GM19397 (cell line): ENCODE measurements at regions not wholly inside any gene's neighbourhood (a gene's known extent, or its start where the extent isn't known, plus 50 kb on each side); places are given as distances from the start of the nearest gene placed in this dataset.

Experiments
- ATAC-seq: cut with Tn5 transposase; IDR thresholded peaks from one replicate; pipeline ENCODE4 v1.9.1; 2021; ENCODE audit warnings: mild to moderate bottlenecking, moderate library complexity; ENCODE audit not compliant: unreplicated experiment

DNA sequence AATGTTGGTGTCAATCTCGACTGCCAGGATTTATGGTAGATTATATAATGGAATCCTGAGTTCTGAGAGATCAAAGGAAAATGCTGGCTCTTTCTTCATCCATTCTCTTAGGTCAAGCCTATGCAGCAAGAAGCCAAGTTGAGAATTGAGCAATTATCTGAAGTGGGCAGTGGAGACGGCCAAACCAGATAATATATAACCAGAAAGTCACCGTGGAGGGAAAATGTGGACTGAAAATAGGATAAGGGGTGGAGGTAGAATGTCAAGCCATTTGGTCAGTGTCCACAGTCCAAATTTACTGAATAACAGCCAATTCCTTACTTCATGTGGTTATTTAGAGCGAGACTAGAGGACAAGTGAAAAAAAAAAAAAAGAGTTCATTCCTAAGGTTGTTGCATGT is 107.8 kb upstream of the ESR1 start:
- ATAC-seq = no peak

- peak; percentile 62 for ATAC-seq
Measured at GRCh38 chr6:151701911-151702562, 105.4 kb upstream of the ESR1 start.

DNA sequence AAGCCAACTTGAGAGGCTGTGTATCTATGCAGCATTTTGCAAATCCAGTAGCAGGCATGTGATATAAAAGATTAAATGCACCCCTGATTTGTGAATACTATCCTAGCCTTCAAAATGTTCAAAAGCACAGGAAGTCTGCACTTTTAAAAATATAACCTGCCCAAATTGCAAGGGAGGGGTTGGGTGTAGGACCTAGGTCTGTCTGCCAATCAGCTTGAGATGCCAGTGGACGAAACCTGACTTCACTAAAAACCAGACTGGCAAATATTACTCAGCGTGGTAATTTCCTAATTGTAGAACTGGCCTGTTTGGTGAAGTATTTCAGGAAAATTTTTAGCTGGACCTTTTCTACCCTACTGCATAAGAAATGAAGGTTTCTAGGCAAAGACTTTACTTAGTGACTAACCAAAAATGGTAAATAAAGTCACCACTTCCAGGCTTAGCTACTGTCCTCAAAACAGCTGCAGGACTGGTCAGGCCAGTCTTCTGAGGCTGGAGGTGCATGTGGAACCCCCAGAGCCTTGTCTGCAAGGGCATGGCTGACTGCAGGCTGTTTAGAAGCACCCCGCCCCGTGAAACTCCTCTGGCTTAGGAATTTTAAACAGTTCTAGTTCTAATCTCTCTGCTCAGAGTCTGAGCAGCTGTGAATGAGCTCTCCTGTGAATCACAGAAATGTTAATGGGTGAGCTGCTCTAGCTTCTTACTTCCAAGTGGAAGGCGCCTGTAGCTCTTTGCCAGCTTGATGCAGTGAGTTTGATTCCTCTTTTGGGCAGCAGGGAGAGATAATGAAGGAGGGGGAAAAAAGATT is 104.4 kb upstream of the ESR1 start:
- ATAC-seq = peak; percentile 45

- ATAC-seq = no peak
Measured at GRCh38 chr6:151704383-151704782, 103.1 kb upstream of the ESR1 start.

GRCh38 chr6:151705993-151706733 is 101.3 kb upstream of the ESR1 start:
- no peak for ATAC-seq

DNA sequence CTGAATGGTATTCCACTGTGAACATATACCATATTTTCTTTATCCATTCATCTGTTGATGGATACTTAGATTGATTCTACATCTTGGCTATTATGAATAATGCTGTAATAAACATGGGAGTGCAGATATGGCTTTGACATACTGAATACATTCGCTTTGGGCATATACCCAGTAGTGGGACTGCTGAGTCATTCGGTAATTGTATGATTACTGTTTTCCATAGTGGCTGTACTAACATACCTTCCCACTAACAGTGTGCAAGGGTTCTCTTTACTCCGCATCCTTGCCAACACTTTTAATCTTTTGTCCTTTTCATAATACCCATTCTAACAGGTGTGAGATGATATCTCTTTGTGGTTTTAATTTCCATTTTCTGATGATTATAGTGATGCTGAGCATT is 98.2 kb upstream of the ESR1 start:
- no peak for ATAC-seq

- no peak for ATAC-seq
Measured at GRCh38 chr6:151716526-151716932, 91.0 kb upstream of the ESR1 start.

DNA sequence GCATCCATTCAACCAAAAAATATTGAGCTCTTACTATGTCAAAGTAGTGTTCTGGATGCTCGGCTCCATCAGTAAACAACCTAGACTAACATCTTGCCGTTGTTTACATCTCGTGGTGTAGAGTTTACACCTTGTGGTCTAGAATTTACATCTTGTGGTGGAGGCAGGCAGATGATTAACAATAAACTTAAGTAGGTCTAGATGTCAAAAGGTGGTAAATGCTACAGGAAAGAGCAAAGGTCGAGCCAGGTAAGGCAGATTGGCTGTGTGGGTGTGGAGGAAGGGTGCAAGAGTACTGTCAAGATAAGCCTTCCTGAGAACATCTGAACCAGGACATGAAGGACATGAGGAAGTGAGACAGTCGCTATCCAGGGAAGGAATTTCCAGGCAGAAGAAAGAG is 88.4 kb upstream of the ESR1 start:
- ATAC-seq = no peak

DNA sequence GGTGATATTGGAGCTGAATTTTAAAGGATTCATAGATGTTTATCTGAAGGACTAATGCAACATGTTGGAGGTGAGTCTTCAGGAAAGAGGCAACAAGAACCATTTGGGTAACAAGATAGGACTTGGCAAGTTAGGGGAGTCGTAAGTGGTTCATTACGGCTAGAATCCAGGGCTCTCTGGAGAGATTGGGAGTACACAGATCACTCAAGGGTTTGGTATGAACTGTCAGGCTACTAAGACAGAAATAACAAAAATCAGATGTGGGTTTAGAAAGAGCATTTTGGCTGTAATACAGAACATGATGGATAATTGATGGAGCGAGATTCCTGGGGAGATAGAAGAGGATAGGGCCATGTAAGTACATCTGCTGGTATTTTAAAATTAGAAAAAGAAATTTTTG is 86.3 kb upstream of the ESR1 start:
- no peak for ATAC-seq

DNA sequence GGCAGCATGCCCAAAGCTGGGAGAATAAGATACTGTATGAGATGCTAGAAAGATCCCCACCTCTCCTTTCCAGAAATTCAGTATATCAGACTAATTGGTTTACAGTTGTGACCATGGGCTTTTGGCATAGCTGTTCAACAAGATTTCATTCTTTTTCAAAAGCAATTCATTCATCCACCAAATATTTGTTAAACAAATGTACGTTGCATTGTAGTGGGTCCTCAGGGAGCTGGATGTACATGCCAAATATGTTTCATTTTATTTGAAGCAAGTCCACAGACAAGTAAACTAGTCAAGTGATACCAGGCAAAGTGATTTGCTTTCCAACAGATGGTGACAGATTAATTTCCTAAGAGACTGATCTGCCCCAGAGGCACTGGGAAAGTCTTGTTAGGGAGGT is 85.8 kb upstream of the ESR1 start:
- no peak for ATAC-seq

- no peak for ATAC-seq
Measured at GRCh38 chr6:151722342-151722741, 85.1 kb upstream of the ESR1 start.

DNA sequence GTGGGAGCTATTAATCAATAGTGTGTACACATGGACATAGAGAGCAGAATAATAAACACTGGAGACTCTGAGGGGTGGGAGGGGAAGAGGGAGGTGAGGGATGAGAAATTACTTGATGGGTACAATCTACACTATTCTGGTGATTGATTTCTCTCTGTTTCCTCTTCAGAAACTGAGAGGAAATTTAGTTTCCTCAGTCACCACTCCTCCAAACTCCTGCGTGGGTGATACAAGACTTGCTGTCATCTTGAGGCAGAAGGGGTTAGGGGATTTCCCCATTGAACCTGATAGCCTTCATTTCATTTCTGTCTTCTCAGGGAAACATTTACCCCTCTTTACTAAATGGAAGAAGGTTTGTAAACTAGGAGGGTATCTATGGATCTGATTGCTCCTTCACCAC is 84.3 kb upstream of the ESR1 start:
- no peak for ATAC-seq

- no peak for ATAC-seq
Measured at GRCh38 chr6:151729829-151730495, 77.5 kb upstream of the ESR1 start.

DNA sequence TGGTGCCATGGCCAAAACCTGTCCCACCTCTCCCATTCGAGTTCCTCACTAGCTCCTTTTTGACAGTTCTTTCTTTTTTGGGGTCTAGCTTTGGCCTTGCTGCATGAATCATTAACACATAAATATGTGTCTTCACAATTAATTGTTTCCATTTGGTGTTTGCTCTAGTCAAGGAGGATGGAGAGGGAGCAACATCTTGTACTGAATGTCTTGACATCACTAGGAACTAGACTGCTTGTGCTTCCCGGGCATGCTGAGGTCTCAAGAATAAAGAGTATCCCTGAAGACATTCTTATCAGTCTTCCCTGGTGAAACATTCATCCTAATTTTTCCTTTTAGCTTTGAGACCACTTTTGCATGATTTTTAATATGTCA is 77.0 kb upstream of the ESR1 start:
- ATAC-seq = no peak

- no peak for ATAC-seq
Measured at GRCh38 chr6:151731313-151731712, 76.2 kb upstream of the ESR1 start.

DNA sequence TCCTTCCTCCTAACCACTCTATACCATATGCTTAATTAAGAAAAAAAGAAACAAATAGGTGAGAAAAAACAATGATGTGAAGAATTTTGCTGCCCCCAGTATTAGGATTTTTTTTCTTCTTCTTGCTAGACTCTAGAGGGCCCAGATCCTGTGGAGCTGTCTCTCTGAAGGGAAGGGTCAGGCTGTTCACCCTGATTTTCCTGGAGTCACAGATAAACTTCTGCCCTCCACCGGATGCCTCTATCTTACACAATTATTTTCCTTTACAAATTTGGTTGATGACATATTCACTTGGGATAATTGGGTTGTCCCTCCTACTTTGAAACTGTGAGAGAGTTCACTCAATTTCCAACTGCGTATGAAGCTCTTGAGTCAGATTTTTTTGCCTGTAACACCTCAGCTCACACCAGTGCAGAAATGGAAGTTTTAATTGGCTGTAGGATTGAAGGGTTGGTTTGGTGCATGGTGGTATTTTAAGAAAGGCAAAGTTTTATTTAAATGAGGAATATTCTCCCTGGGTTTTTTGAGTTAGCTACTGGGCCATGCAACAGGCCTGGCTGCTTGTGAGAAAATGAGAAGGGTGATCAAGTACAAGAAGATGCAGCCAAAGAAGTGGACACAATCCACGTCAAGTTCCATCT is 73.7 kb upstream of the ESR1 start:
- ATAC-seq = no peak

DNA sequence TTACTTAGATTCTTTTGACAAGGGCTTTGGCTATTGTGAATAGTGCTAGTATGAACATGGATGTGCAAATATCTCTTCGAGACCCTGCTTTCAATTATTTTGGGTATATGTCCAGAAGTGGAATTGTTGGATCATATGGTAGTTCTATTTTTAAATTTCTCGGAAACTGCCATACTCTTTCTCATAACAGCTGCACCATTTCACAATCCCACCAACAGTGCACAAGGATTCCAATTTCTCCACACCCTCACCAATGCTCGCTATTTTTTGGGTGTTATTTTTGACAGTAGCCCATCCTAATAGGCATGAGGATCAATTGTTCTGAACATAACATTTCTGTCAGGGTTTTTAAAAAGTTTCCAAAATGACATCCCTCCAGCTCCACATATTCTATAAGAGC is 69.2 kb upstream of the ESR1 start:
- no peak for ATAC-seq

DNA sequence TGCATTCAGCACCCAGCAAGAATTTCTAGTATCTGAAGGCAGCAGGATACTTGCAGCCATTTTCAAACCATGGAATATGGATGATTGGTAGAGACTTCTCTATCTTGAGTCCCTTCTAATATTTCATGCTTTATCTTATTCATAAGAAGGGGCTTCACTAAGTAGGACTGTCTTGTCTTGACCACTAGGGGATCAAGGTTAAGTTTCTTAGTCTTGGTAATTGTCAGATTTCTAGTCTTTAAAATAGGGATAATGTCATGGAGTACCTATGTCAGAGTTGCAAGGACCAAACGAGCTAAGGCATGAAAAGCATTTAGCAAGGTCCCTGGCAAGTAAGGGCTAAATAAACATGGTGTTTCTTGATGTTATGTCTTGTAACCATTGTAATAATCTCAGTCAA is 68.5 kb upstream of the ESR1 start:
- ATAC-seq = no peak

DNA sequence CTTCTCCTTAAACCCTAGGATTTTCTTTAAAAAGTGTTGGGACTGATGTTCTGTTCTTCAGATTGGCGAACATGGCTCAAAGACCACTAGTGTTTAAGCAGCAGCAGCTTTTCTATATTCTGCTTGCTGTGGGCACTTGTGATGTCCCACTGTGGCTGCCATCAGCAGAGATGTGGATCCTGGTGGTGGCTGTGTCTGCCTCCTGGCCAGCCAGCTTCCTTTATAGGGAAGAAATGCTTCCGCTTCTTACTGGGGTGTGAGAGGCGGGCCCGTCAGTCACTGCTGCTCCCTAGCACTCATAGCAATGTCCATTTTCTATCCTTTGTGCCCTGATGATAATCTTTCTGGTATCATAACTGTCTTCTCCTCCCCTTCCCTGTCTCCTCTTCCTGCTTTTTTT is 66.7 kb upstream of the ESR1 start:
- no peak for ATAC-seq

- ATAC-seq = no peak
Measured at GRCh38 chr6:151747896-151748295, 59.6 kb upstream of the ESR1 start.

DNA sequence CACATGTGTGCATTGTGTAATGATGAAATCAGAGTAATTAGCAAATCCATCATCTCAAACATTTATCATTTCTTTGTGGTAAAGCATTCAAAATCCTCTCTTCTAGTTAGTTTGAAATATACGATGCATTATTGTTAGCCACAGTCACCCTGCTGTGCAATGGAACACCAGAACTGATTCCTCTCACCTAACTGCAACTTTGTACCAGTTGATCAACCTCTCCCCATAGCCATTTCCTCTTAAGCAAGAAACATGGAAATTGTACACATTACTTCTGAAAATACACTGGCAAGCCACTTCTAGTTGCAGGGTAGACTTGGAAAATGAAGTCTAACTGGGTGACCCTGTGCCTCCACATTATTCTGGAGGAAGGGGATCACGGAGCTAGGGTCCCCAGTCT is 58.1 kb upstream of the ESR1 start:
- ATAC-seq = no peak
